22Rv1 (cell line): ENCODE measurements at regions not wholly inside any gene's neighbourhood (a gene's known extent, or its start where the extent isn't known, plus 50 kb on each side); places are given as distances from the start of the nearest gene placed in this dataset.

ENCODE experiments used
- CTCF ChIP-seq: fragments of 450-650 bp; IDR thresholded peaks from 2 replicates; pipeline ENCODE4 v1.5.1; 2017; ENCODE audit warnings: mild to moderate bottlenecking
- ZFX ChIP-seq: fragments of 450-650 bp; IDR thresholded peaks from 2 replicates; pipeline ENCODE4 v1.6.1; 2017; ENCODE audit warnings: antibody characterized with exemption, borderline replicate concordance

- TF ChIP-seq CTCF (no peak), ZFX (no peak)
Measured at GRCh38 chr2:129653246-129653645, 326.2 kb upstream of the RAB6C start.
